Gastroesophageal sphincter (tissue), 3 donors: ENCODE measurements at regions not wholly inside any gene's neighbourhood (a gene's known extent, or its start where the extent isn't known, plus 50 kb on each side); places are given as distances from the start of the nearest gene placed in this dataset.

Experiments used
- CTCF ChIP-seq, 4 experiments: fragments of 200-600 bp in 2 of 4; fragments of 450-650 bp in 2 of 4; sonication (generic) in 1 of 4; IDR thresholded peaks; one replicate each; pipeline ENCODE4 v1.5.1; 2017 to 2019; ENCODE audit warnings: antibody characterized with exemption in 4 of 4, mild to moderate bottlenecking in 2 of 4, moderate library complexity in 2 of 4
- EP300 ChIP-seq: sonication (generic); formaldehyde crosslinking; IDR thresholded peaks from one replicate; pipeline ENCODE4 v1.6.1; 2017; ENCODE audit warnings: antibody characterized with exemption, mild to moderate bottlenecking
- POLR2A ChIP-seq, 2 donors: fragments of 450-650 bp; IDR thresholded peaks; one replicate each; pipeline ENCODE4 v1.6.1; 2017; ENCODE audit warnings: antibody characterized with exemption in 2 of 2, mild to moderate bottlenecking in 2 of 2, moderate library complexity in 1 of 2
- POLR2AphosphoS5 ChIP-seq: sonication (generic); formaldehyde crosslinking; IDR thresholded peaks from one replicate; pipeline ENCODE4 v1.6.1; 2017; ENCODE audit warnings: antibody characterized with exemption

- TF ChIP-seq CTCF (IDR thresholded peaks at IDR 0.05) (no peak), EP300 (no peak), POLR2AphosphoS5 (no peak), POLR2A (IDR thresholded peaks at IDR 0.05) (no peak)
Observed at GRCh38 chr1:55444667-55445066, 229.5 kb upstream of the USP24 start.
